GM23338 (cell line): ENCODE measurements at regions not wholly inside any gene's neighbourhood (a gene's known extent, or its start where the extent isn't known, plus 50 kb on each side); places are given as distances from the start of the nearest gene placed in this dataset.

ENCODE experiments used
- ATAC-seq: fragments of 200-7000 bp; cut with Tn5 transposase; 3 replicates; pipeline ENCODE4 v1.9.1; 2020
- DNase-seq: peaks from one replicate; pipeline ENCODE4 v3.0.0-alpha.2; 2015; ENCODE audit warnings: low spot score
- H2AFZ ChIP-seq: fragments of 200-600 bp; sonication (generic); 2 replicates; pipeline ENCODE4 v1.8.0; 2016; ENCODE audit warnings: antibody characterized with exemption, mild to moderate bottlenecking, moderate library complexity
- H3F3A ChIP-seq: fragments of 200-600 bp; sonication (generic); replicated peaks from 2 replicates; pipeline ENCODE4 v1.8.0; 2017; ENCODE audit warnings: antibody characterized with exemption, mixed run types, low read depth
- H3K27ac ChIP-seq: fragments of 200-600 bp; sonication (generic); 2 replicates; pipeline ENCODE4 v1.6.1; 2016; ENCODE audit warnings: low read depth
- H3K27me3 ChIP-seq: fragments of 200-600 bp; sonication (generic); 2 replicates; pipeline ENCODE4 v1.8.0; 2016; ENCODE audit warnings: mild to moderate bottlenecking, mixed run types, moderate library complexity; ENCODE audit not compliant: insufficient read depth
- H3K36me3 ChIP-seq: fragments of 200-600 bp; sonication (generic); 2 replicates; pipeline ENCODE4 v1.8.0; 2016; ENCODE audit warnings: mild to moderate bottlenecking; ENCODE audit not compliant: insufficient read depth
- H3K4me1 ChIP-seq: fragments of 200-600 bp; sonication (generic); 2 replicates; pipeline ENCODE4 v1.8.0; 2016; ENCODE audit warnings: mild to moderate bottlenecking, moderate library complexity; ENCODE audit not compliant: insufficient read depth
- H3K4me2 ChIP-seq: fragments of 200-600 bp; sonication (generic); 2 replicates; pipeline ENCODE4 v1.7.1; 2017; ENCODE audit warnings: mixed run types
- H3K4me3 ChIP-seq: fragments of 200-600 bp; sonication (generic); 2 replicates; pipeline ENCODE4 v1.6.1; 2016; ENCODE audit warnings: mixed run types
- H3K79me2 ChIP-seq: fragments of 200-600 bp; sonication (generic); replicated peaks from 2 replicates; pipeline ENCODE4 v1.8.0; 2017; ENCODE audit warnings: mild to moderate bottlenecking; ENCODE audit not compliant: insufficient read depth
- H3K9me2 ChIP-seq: fragments of 200-600 bp; sonication (generic); 2 replicates; pipeline ENCODE4 v1.8.0; 2017; ENCODE audit not compliant: insufficient read depth
- H4K20me1 ChIP-seq: fragments of 200-600 bp; sonication (generic); replicated peaks from 2 replicates; pipeline ENCODE4 v1.8.0; 2017; ENCODE audit warnings: mild to moderate bottlenecking; ENCODE audit not compliant: insufficient read depth
- H3K27ac Mint-ChIP-seq: 2 replicates; pipeline ENCODE4 v1.8.0; 2020; ENCODE audit warnings: inconsistent platforms, mild to moderate bottlenecking, moderate library complexity, mixed read lengths
- H3K27me3 Mint-ChIP-seq: 3 replicates; pipeline ENCODE4 v1.8.0; 2022; ENCODE audit warnings: low read depth, mild to moderate bottlenecking, moderate library complexity, mixed read lengths, inconsistent platforms; ENCODE audit not compliant: insufficient read depth, poor library complexity
- H3K36me3 Mint-ChIP-seq: 3 replicates; pipeline ENCODE4 v1.8.0; 2021; ENCODE audit warnings: low read depth, mild to moderate bottlenecking, inconsistent platforms, moderate library complexity, mixed read lengths
- H3K4me1 Mint-ChIP-seq: 3 replicates; pipeline ENCODE4 v1.8.0; 2020; ENCODE audit warnings: mild to moderate bottlenecking, inconsistent platforms, mixed read lengths
- H3K4me3 Mint-ChIP-seq: 3 replicates; pipeline ENCODE4 v1.8.0; 2021; ENCODE audit warnings: moderate library complexity, mild to moderate bottlenecking, inconsistent platforms, mixed read lengths
- H3K9me3 Mint-ChIP-seq: 3 replicates; pipeline ENCODE4 v1.8.0; 2020; ENCODE audit warnings: moderate library complexity, mild to moderate bottlenecking, inconsistent platforms, mixed read lengths
- CREB1 ChIP-seq: fragments of 250-450 bp; sonication (Bioruptor Pico); IDR thresholded peaks from 2 replicates; pipeline ENCODE4 v1.5.0; 2020; ENCODE audit warnings: low read depth, mild to moderate bottlenecking, moderate library complexity
- NANOG ChIP-seq: IDR thresholded peaks from 2 replicates; pipeline ENCODE4 v1.6.1; 2016; ENCODE audit warnings: antibody characterized with exemption, borderline replicate concordance
- ZNF331 ChIP-seq: fragments of 250-450 bp; sonication (Bioruptor Pico); IDR thresholded peaks from 2 replicates; pipeline ENCODE4 v1.5.0; 2020; ENCODE audit warnings: low read depth, mild to moderate bottlenecking, moderate library complexity
- TF ChIP-seq, protein P1 (sequence below), 2 experiments: fragments of 200-600 bp in 1 of 2; sonication (generic) in 1 of 2; conservative IDR thresholded peaks; 2 replicates each; pipeline versions ENCODE4 v1.5.1 to v1.6.1; 2016 to 2017; ENCODE audit warnings: antibody characterized with exemption in 2 of 2, low read depth in 2 of 2, mild to moderate bottlenecking in 2 of 2, moderate library complexity in 1 of 2
- TF ChIP-seq, protein P2 (sequence below): IDR thresholded peaks from 2 replicates; pipeline ENCODE4 v1.6.1; 2016; ENCODE audit warnings: antibody characterized with exemption
- TF ChIP-seq, protein P3 (sequence below): fragments of 250-450 bp; sonication (Bioruptor Pico); IDR thresholded peaks from 2 replicates; pipeline ENCODE4 v1.5.0; 2020; ENCODE audit warnings: mild to moderate bottlenecking, moderate library complexity

DNA sequence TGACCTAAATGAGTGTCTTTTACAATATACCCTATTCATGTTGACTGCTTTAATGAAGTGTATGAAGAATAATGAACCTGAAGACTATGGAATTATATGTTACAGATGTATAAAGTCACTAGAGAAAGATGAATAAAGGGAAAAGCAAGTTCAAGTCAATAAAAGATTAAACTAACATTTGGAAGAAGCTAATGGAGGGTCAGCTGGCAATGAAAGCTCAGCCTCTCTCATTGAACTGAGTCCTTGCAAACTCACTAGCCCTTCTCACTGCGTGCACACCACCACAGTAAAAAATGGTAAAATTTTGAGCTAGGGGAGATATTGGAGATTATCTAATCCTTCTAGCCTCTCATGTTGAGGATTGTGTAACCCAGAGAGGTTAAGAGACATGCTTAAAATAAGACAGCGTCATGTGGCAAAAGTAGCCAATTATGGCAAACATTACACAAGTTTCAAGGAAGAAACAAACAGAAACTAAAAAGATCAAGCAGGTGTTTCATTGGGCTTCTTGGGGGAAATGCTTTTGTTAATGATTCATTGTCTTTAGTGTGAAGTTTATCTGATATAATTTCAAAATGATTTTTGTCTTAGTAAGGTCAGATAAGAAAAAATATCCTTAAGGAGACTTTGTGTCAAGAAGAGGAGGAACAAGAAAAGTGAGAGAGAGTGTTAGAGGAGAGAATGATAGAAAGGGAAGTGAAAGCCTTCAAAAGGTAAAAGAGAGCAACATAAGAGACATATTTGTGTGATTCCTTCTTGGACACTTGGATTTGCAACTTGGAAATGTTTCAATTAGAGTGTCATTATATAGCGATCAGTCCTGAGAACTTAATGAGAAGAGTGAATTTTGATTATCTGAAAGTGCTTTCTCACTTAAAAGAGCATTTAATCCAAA, 893.7 kb upstream of the FAM98A start:
- Histone ChIP-seq H3K27me3 (no peaks in the 10 kb centered on the region), H3K36me3 (no peaks in the 10 kb centered on the region), H3K27ac (no peak overlapping the region), H4K20me1 (no peaks in the 10 kb centered on the region), H3K9me2 (peaks cover 3% of the 10 kb centered on the region; the same call in 1 of the 2 replicates), H3K4me2 (no peak overlapping the region), H3K79me2 (no peaks in the 10 kb centered on the region), H3K4me3 (no peak overlapping the region), H2AFZ (no peak overlapping the region), H3F3A (no peaks in the 10 kb centered on the region), H3K4me1 (no peaks in the 10 kb centered on the region)
- DNase-seq = no peak
- H3K4me1 Mint-ChIP-seq = peaks cover 4% of the 10 kb centered on the region; the same call in 2 of the 3 replicates
- TF ChIP-seq CREB1 = no peak
- TF ChIP-seq, protein P1, sequence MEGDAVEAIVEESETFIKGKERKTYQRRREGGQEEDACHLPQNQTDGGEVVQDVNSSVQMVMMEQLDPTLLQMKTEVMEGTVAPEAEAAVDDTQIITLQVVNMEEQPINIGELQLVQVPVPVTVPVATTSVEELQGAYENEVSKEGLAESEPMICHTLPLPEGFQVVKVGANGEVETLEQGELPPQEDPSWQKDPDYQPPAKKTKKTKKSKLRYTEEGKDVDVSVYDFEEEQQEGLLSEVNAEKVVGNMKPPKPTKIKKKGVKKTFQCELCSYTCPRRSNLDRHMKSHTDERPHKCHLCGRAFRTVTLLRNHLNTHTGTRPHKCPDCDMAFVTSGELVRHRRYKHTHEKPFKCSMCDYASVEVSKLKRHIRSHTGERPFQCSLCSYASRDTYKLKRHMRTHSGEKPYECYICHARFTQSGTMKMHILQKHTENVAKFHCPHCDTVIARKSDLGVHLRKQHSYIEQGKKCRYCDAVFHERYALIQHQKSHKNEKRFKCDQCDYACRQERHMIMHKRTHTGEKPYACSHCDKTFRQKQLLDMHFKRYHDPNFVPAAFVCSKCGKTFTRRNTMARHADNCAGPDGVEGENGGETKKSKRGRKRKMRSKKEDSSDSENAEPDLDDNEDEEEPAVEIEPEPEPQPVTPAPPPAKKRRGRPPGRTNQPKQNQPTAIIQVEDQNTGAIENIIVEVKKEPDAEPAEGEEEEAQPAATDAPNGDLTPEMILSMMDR (conservative IDR thresholded peaks at IDR 0.05; ENCODE audit: low read depth in 2 of 2) = no peak
- TF ChIP-seq, protein P2, sequence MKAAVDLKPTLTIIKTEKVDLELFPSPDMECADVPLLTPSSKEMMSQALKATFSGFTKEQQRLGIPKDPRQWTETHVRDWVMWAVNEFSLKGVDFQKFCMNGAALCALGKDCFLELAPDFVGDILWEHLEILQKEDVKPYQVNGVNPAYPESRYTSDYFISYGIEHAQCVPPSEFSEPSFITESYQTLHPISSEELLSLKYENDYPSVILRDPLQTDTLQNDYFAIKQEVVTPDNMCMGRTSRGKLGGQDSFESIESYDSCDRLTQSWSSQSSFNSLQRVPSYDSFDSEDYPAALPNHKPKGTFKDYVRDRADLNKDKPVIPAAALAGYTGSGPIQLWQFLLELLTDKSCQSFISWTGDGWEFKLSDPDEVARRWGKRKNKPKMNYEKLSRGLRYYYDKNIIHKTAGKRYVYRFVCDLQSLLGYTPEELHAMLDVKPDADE = no peak
- no peak for TF ChIP-seq NANOG
- TF ChIP-seq ZNF331 = no peak
- TF ChIP-seq, protein P3, sequence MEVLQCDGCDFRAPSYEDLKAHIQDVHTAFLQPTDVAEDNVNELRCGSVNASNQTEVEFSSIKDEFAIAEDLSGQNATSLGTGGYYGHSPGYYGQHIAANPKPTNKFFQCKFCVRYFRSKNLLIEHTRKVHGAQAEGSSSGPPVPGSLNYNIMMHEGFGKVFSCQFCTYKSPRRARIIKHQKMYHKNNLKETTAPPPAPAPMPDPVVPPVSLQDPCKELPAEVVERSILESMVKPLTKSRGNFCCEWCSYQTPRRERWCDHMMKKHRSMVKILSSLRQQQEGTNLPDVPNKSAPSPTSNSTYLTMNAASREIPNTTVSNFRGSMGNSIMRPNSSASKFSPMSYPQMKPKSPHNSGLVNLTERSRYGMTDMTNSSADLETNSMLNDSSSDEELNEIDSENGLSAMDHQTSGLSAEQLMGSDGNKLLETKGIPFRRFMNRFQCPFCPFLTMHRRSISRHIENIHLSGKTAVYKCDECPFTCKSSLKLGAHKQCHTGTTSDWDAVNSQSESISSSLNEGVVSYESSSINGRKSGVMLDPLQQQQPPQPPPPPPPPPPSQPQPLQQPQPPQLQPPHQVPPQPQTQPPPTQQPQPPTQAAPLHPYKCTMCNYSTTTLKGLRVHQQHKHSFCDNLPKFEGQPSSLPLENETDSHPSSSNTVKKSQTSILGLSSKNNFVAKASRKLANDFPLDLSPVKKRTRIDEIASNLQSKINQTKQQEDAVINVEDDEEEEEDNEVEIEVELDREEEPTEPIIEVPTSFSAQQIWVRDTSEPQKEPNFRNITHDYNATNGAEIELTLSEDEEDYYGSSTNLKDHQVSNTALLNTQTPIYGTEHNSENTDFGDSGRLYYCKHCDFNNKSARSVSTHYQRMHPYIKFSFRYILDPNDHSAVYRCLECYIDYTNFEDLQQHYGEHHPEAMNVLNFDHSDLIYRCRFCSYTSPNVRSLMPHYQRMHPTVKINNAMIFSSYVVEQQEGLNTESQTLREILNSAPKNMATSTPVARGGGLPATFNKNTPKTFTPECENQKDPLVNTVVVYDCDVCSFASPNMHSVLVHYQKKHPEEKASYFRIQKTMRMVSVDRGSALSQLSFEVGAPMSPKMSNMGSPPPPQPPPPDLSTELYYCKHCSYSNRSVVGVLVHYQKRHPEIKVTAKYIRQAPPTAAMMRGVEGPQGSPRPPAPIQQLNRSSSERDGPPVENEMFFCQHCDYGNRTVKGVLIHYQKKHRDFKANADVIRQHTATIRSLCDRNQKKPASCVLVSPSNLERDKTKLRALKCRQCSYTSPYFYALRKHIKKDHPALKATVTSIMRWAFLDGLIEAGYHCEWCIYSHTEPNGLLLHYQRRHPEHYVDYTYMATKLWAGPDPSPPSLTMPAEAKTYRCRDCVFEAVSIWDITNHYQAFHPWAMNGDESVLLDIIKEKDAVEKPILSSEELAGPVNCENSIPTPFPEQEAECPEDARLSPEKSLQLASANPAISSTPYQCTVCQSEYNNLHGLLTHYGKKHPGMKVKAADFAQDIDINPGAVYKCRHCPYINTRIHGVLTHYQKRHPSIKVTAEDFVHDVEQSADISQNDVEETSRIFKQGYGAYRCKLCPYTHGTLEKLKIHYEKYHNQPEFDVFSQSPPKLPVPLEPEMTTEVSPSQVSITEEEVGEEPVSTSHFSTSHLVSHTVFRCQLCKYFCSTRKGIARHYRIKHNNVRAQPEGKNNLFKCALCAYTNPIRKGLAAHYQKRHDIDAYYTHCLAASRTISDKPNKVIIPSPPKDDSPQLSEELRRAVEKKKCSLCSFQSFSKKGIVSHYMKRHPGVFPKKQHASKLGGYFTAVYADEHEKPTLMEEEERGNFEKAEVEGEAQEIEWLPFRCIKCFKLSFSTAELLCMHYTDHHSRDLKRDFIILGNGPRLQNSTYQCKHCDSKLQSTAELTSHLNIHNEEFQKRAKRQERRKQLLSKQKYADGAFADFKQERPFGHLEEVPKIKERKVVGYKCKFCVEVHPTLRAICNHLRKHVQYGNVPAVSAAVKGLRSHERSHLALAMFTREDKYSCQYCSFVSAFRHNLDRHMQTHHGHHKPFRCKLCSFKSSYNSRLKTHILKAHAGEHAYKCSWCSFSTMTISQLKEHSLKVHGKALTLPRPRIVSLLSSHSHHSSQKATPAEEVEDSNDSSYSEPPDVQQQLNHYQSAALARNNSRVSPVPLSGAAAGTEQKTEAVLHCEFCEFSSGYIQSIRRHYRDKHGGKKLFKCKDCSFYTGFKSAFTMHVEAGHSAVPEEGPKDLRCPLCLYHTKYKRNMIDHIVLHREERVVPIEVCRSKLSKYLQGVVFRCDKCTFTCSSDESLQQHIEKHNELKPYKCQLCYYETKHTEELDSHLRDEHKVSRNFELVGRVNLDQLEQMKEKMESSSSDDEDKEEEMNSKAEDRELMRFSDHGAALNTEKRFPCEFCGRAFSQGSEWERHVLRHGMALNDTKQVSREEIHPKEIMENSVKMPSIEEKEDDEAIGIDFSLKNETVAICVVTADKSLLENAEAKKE = no peak
- H3K4me3 Mint-ChIP-seq = no peak overlapping the region
- H3K36me3 Mint-ChIP-seq = peaks cover 3% of the 10 kb centered on the region
- H3K9me3 Mint-ChIP-seq = peaks cover 3% of the 10 kb centered on the region; the same call in 2 of the 3 replicates
- ATAC-seq = no peak
- peaks cover 2% of the 10 kb centered on the region for H3K27me3 Mint-ChIP-seq
- H3K27ac Mint-ChIP-seq = no peak overlapping the region
